ENCODE measurements at regions not wholly inside any gene's neighbourhood (a gene's known extent, or its start where the extent isn't known, plus 50 kb on each side); places are given as distances from the start of the nearest gene placed in this dataset.

- DNase-seq (ENCODE audit: low spot score): no peak
Observed at GRCh38 chr2:11953258-11953657, 206.8 kb downstream of the LPIN1 start.

GRCh38 chr2:11955314-11955713 lies 208.9 kb downstream of the LPIN1 start:
- DNase-seq (ENCODE audit: low spot score): no peak

GRCh38 chr2:11955884-11956291 lies 209.5 kb downstream of the LPIN1 start:
- no peak for DNase-seq (ENCODE audit: low spot score)

GRCh38 chr2:11962707-11963328 lies 216.4 kb downstream of the LPIN1 start:
- no peak for DNase-seq (ENCODE audit: low spot score)

- DNase-seq (ENCODE audit: low spot score): no peak
Observed at GRCh38 chr2:11963966-11964365, 217.5 kb downstream of the LPIN1 start.

- no peak for DNase-seq (ENCODE audit: low spot score)
Observed at GRCh38 chr2:11967946-11968465, 221.6 kb downstream of the LPIN1 start.

GRCh38 chr2:11968521-11968920 lies 222.1 kb downstream of the LPIN1 start:
- no peak for DNase-seq (ENCODE audit: low spot score)

- DNase-seq (ENCODE audit: low spot score): no peak
Observed at GRCh38 chr2:11969774-11970173, 223.3 kb downstream of the LPIN1 start.

- no peak for DNase-seq (ENCODE audit: low spot score)
Observed at GRCh38 chr2:11974573-11974972, 228.1 kb downstream of the LPIN1 start.

- no peak for DNase-seq (ENCODE audit: low spot score)
Observed at GRCh38 chr2:11975373-11975772, 228.9 kb downstream of the LPIN1 start.

GRCh38 chr2:11976073-11976472 lies 229.6 kb downstream of the LPIN1 start:
- DNase-seq (ENCODE audit: low spot score): no peak

- DNase-seq (ENCODE audit: low spot score): no peak
Observed at GRCh38 chr2:11977766-11978524, 231.5 kb downstream of the LPIN1 start.

- no peak for DNase-seq (ENCODE audit: low spot score)
Observed at GRCh38 chr2:11980809-11981208, 234.4 kb downstream of the LPIN1 start.

- DNase-seq (ENCODE audit: low spot score): no peak
Observed at GRCh38 chr2:11983401-11983800, 237.0 kb downstream of the LPIN1 start.

- DNase-seq (ENCODE audit: low spot score): no peak
Observed at GRCh38 chr2:11983870-11984269, 237.4 kb downstream of the LPIN1 start.

- DNase-seq (ENCODE audit: low spot score): no peak
Observed at GRCh38 chr2:11984316-11985158, 238.1 kb downstream of the LPIN1 start.

GRCh38 chr2:11985817-11986566 lies 239.6 kb downstream of the LPIN1 start:
- no peak for DNase-seq (ENCODE audit: low spot score)

GRCh38 chr2:11987151-11987550 lies 240.7 kb downstream of the LPIN1 start:
- no peak for DNase-seq (ENCODE audit: low spot score)

- DNase-seq (ENCODE audit: low spot score): no peak
Observed at GRCh38 chr2:11988691-11989353, 242.4 kb downstream of the LPIN1 start.

- no peak for DNase-seq (ENCODE audit: low spot score)
Observed at GRCh38 chr2:11989354-11989703, 242.9 kb downstream of the LPIN1 start.

GRCh38 chr2:11990576-11990975 lies 244.1 kb downstream of the LPIN1 start:
- no peak for DNase-seq (ENCODE audit: low spot score)

All from germinal center (tissue), 1 donor.